Neural cell (in vitro differentiated cells): ENCODE measurements at regions not wholly inside any gene's neighbourhood (a gene's known extent, or its start where the extent isn't known, plus 50 kb on each side); places are given as distances from the start of the nearest gene placed in this dataset.
"Not testable (repeated sequence)": the region's sequence is repeated elsewhere in the genome, so short reads cannot be mapped to it uniquely, and the experiment has no call there.

Source experiments
- H2AFZ ChIP-seq: fragments of 200-600, 300-800 bp; sonication (generic), shearing (Covaris generic); 2 replicates; pipeline ENCODE4 v1.6.0; 2014; ENCODE audit warnings: low read depth, mild to moderate bottlenecking, antibody characterized with exemption, low read length, moderate library complexity
- H3F3A ChIP-seq: fragments of 200-600 bp; shearing (Covaris generic); 2 replicates; pipeline ENCODE4 v1.6.1; 2016; ENCODE audit warnings: mild to moderate bottlenecking, moderate library complexity, mixed read lengths, antibody characterized with exemption, low read length; ENCODE audit not compliant: insufficient read depth, poor library complexity, severe bottlenecking
- H3K27ac ChIP-seq: fragments of 200-600, 300-800 bp; sonication (generic), shearing (Covaris generic); 2 replicates; pipeline ENCODE4 v1.5.1; 2014; ENCODE audit warnings: mild to moderate bottlenecking, low read length, moderate library complexity
- H3K27me3 ChIP-seq: fragments of 300-800, 200-600 bp; sonication (generic), shearing (Covaris generic); 2 replicates; pipeline ENCODE4 v1.6.0; 2014; ENCODE audit warnings: mild to moderate bottlenecking, low read depth, low read length, moderate library complexity; ENCODE audit not compliant: insufficient read depth
- H3K36me3 ChIP-seq: fragments of 300-800, 200-600 bp; sonication (generic), shearing (Covaris generic); 2 replicates; pipeline ENCODE4 v1.5.1; 2014; ENCODE audit warnings: mild to moderate bottlenecking, antibody characterized with exemption, low read length, moderate library complexity; ENCODE audit not compliant: insufficient read depth
- H3K4me2 ChIP-seq: fragments of 300-800, 200-600 bp; sonication (generic), shearing (Covaris generic); 2 replicates; pipeline ENCODE4 v1.6.0; 2014; ENCODE audit warnings: mild to moderate bottlenecking, low read length
- H3K4me3 ChIP-seq: fragments of 300-800, 200-600 bp; sonication (generic), shearing (Covaris generic); 2 replicates; pipeline ENCODE4 v1.5.1; 2014; ENCODE audit warnings: mild to moderate bottlenecking, low read length, moderate library complexity
- H3K79me2 ChIP-seq: fragments of 200-600 bp; shearing (Covaris generic); replicated peaks from 2 replicates; pipeline ENCODE4 v1.6.0; 2014; ENCODE audit warnings: mild to moderate bottlenecking, low read length, moderate library complexity; ENCODE audit not compliant: insufficient read depth
- H3K9ac ChIP-seq: fragments of 300-800, 200-600 bp; sonication (generic), shearing (Covaris generic); 2 replicates; pipeline ENCODE4 v1.6.1; 2016; ENCODE audit warnings: mild to moderate bottlenecking, low read length, mixed read lengths
- H3K9me2 ChIP-seq: fragments of 200-600 bp; shearing (Covaris generic); 2 replicates; pipeline ENCODE4 v1.6.1; 2016; ENCODE audit warnings: mild to moderate bottlenecking, low read length, mixed read lengths; ENCODE audit not compliant: insufficient read depth
- H3K9me3 ChIP-seq: fragments of 200-600, 300-800 bp; sonication (generic), shearing (Covaris generic); 2 replicates; pipeline ENCODE4 v1.6.1; 2016; ENCODE audit warnings: mild to moderate bottlenecking, mixed run types, low read length, moderate library complexity, mixed read lengths
- H4K20me1 ChIP-seq: fragments of 200-600 bp; shearing (Covaris generic); 2 replicates; pipeline ENCODE4 v1.6.1; 2016; ENCODE audit warnings: mild to moderate bottlenecking, mixed run types; ENCODE audit not compliant: insufficient read depth
- CTCF ChIP-seq: fragments of 450-650 bp; IDR thresholded peaks from 2 replicates; pipeline ENCODE4 v1.5.1; 2014; ENCODE audit warnings: antibody characterized with exemption, mild to moderate bottlenecking, moderate library complexity; ENCODE audit not compliant: poor library complexity, severe bottlenecking
- EP300 ChIP-seq: fragments of 450-650 bp; conservative IDR thresholded peaks from 2 replicates; pipeline ENCODE4 v1.6.1; 2014; ENCODE audit warnings: antibody characterized with exemption, mild to moderate bottlenecking, moderate library complexity; ENCODE audit not compliant: poor library complexity, severe bottlenecking
- EZH2 ChIP-seq: fragments of 200-600, 300-800 bp; shearing (Covaris generic), sonication (generic); IDR thresholded peaks from 2 replicates; pipeline ENCODE4 v1.6.1; 2014; ENCODE audit warnings: antibody characterized with exemption, low read length, borderline replicate concordance, mild to moderate bottlenecking; ENCODE audit not compliant: insufficient read depth, poor library complexity, severe bottlenecking
- MXI1 ChIP-seq: fragments of 450-650 bp; conservative IDR thresholded peaks from 2 replicates; pipeline ENCODE4 v1.6.1; 2014; ENCODE audit warnings: antibody characterized with exemption, mild to moderate bottlenecking; ENCODE audit not compliant: poor library complexity, severe bottlenecking
- POLR2AphosphoS5 ChIP-seq: IDR thresholded peaks from 2 replicates; pipeline ENCODE4 v1.6.1; 2012
- RAD21 ChIP-seq: fragments of 450-650 bp; conservative IDR thresholded peaks from 2 replicates; pipeline ENCODE4 v1.6.1; 2014; ENCODE audit warnings: antibody characterized with exemption, mild to moderate bottlenecking, moderate library complexity
- REST ChIP-seq: IDR thresholded peaks from 2 replicates; pipeline ENCODE4 v1.6.1; 2012; ENCODE audit warnings: borderline replicate concordance
- SMC3 ChIP-seq: fragments of 450-650 bp; conservative IDR thresholded peaks from 2 replicates; pipeline ENCODE4 v1.6.1; 2014; ENCODE audit warnings: antibody characterized with exemption, mild to moderate bottlenecking, moderate library complexity; ENCODE audit not compliant: poor library complexity
- TAF1 ChIP-seq: IDR thresholded peaks from 2 replicates; pipeline ENCODE4 v1.6.1; 2012; ENCODE audit warnings: low read depth

GRCh38 chr13:50168786-50169185, 153.5 kb downstream of the KCNRG start:
- H2AFZ ChIP-seq: no peak overlapping the region
- TF ChIP-seq SMC3: no peak
- TF ChIP-seq TAF1: no peak
- no peak for TF ChIP-seq MXI1
- TF ChIP-seq EP300: peak; percentile 17
- H4K20me1 ChIP-seq: no peaks in the 10 kb centered on the region
- no peak overlapping the region for H3K4me2 ChIP-seq
- H3F3A ChIP-seq: no peaks in the 10 kb centered on the region
- H3K4me3 ChIP-seq: no peak overlapping the region
- H3K36me3 ChIP-seq: no peaks in the 10 kb centered on the region
- no peaks in the 10 kb centered on the region for H3K9me2 ChIP-seq
- no peaks in the 10 kb centered on the region for H3K27me3 ChIP-seq
- no peak overlapping the region for H3K27ac ChIP-seq
- no peak overlapping the region for H3K9ac ChIP-seq
- no peaks in the 10 kb centered on the region for H3K79me2 ChIP-seq
- no peaks in the 10 kb centered on the region for H3K9me3 ChIP-seq

GRCh38 chr13:50170447-50171037, 155.3 kb downstream of the KCNRG start:
- no peaks in the 10 kb centered on the region for H3K9me3 ChIP-seq
- H4K20me1 ChIP-seq: no peaks in the 10 kb centered on the region
- H2AFZ ChIP-seq: no peak overlapping the region
- H3K9ac ChIP-seq: no peak overlapping the region
- no peak overlapping the region for H3K4me2 ChIP-seq
- no peaks in the 10 kb centered on the region for H3K79me2 ChIP-seq
- TF ChIP-seq POLR2AphosphoS5 (no peak), SMC3 (peak; percentile 45), RAD21 (peak; percentile 37), CTCF (peak; percentile 32)
- H3K36me3 ChIP-seq: no peaks in the 10 kb centered on the region
- H3K27ac ChIP-seq: no peak overlapping the region
- H3K27me3 ChIP-seq: no peaks in the 10 kb centered on the region
- H3K9me2 ChIP-seq: no peaks in the 10 kb centered on the region
- no peak overlapping the region for H3K4me3 ChIP-seq
- no peaks in the 10 kb centered on the region for H3F3A ChIP-seq

GRCh38 chr13:50171590-50172282, 156.5 kb downstream of the KCNRG start:
- Histone ChIP-seq H4K20me1 (no peaks in the 10 kb centered on the region), H3K27me3 (no peaks in the 10 kb centered on the region), H3K36me3 (no peaks in the 10 kb centered on the region), H3K4me3 (no peak overlapping the region), H3K4me2 (no peak overlapping the region), H3K27ac (no peak overlapping the region), H3K9me3 (no peaks in the 10 kb centered on the region), H3K79me2 (no peaks in the 10 kb centered on the region), H3K9me2 (no peaks in the 10 kb centered on the region), H2AFZ (no peak overlapping the region), H3K9ac (no peak overlapping the region), H3F3A (no peaks in the 10 kb centered on the region)
- TF ChIP-seq RAD21 (no peak), POLR2AphosphoS5 (no peak), TAF1 (no peak), MXI1 (no peak), EZH2 (no peak), CTCF (no peak), REST (no peak), EP300 (no peak), SMC3 (no peak)

GRCh38 chr13:50173045-50173444, 157.8 kb downstream of the KCNRG start:
- not testable (repeated sequence) for H3K79me2 ChIP-seq, H3K9ac ChIP-seq, H3K9me2 ChIP-seq, H3K9me3 ChIP-seq, H4K20me1 ChIP-seq, H3K4me3 ChIP-seq, H3K27me3 ChIP-seq, H3K27ac ChIP-seq, H3K36me3 ChIP-seq, H2AFZ ChIP-seq, H3F3A ChIP-seq, H3K4me2 ChIP-seq
